Tibial artery (tissue), 4 donors: ENCODE measurements at regions not wholly inside any gene's neighbourhood (a gene's known extent, or its start where the extent isn't known, plus 50 kb on each side); places are given as distances from the start of the nearest gene placed in this dataset.

Experiments used
- DNase-seq, 2 donors: peaks; one replicate each; pipeline ENCODE4 v3.0.0-alpha.2; 2019
- H3K27ac ChIP-seq, 2 donors: fragments of 200-600 bp; sonication (generic) in 1 of 2; 1 replicate in 1 of 2; 2 replicates in 1 of 2; pipeline ENCODE4 v1.5.1; 2018 to 2019; ENCODE audit warnings: mild to moderate bottlenecking in 1 of 2
- H3K27me3 ChIP-seq, 2 donors: fragments of 200-600 bp; sonication (generic) in 1 of 2; one replicate each; pipeline versions ENCODE4 v1.5.1 to v1.6.0; 2016 to 2019
- H3K36me3 ChIP-seq, 3 donors: fragments of 200-600 bp; sonication (generic) in 2 of 3; one replicate each; pipeline ENCODE4 v1.5.1; 2016 to 2019; ENCODE audit warnings: mild to moderate bottlenecking in 2 of 3
- H3K4me1 ChIP-seq, 4 donors: fragments of 200-600 bp; sonication (generic) in 2 of 4; 1 replicate in 3 of 4; 2 replicates in 1 of 4; pipeline ENCODE4 v1.5.1; 2016 to 2019
- H3K4me3 ChIP-seq, 2 donors: fragments of 200-600 bp; sonication (generic) in 1 of 2; 1 replicate in 1 of 2; 2 replicates in 1 of 2; pipeline ENCODE4 v1.5.1; 2018 to 2019; ENCODE audit warnings: mild to moderate bottlenecking in 2 of 2
- H3K9me3 ChIP-seq, 3 donors: fragments of 200-600 bp; sonication (generic) in 1 of 3; one replicate each; pipeline ENCODE4 v1.5.1; 2016 to 2019
- intact Hi-C: fragments of 100-400 bp; cut with DNase I; formaldehyde crosslinking; loops from one replicate; pipeline ENCODE4 v1.15.0; 2023; ENCODE audit warnings: low total_unique reads
- TF ChIP-seq, protein P1 (sequence below), 2 experiments: fragments of 200-600 bp in 1 of 2; fragments of 450-650 bp in 1 of 2; IDR thresholded peaks; one replicate each; pipeline ENCODE4 v1.5.1; 2017 to 2019; ENCODE audit warnings: antibody characterized with exemption in 2 of 2, mild to moderate bottlenecking in 1 of 2, moderate library complexity in 1 of 2

DNA sequence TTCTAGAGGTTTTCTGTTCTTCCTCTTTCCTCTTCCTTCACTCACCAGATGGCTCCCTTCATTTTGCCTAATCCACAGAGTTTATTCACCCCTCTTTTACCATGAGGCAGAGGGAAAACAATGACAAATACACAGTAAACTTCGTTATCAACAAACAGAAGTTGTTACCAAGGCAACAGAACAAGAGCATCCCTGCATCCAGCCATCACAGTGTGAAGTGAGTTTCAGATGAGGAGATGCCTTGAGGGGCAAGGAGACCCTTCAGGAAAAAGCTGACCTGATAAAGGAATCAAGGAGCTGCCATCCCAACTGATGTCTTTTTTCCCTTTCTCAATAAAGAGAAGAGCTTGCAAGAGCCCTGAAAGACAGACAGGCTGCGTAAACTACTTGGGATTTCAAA, 195.3 kb downstream of the BRINP2 start:
- TF ChIP-seq, protein P1, sequence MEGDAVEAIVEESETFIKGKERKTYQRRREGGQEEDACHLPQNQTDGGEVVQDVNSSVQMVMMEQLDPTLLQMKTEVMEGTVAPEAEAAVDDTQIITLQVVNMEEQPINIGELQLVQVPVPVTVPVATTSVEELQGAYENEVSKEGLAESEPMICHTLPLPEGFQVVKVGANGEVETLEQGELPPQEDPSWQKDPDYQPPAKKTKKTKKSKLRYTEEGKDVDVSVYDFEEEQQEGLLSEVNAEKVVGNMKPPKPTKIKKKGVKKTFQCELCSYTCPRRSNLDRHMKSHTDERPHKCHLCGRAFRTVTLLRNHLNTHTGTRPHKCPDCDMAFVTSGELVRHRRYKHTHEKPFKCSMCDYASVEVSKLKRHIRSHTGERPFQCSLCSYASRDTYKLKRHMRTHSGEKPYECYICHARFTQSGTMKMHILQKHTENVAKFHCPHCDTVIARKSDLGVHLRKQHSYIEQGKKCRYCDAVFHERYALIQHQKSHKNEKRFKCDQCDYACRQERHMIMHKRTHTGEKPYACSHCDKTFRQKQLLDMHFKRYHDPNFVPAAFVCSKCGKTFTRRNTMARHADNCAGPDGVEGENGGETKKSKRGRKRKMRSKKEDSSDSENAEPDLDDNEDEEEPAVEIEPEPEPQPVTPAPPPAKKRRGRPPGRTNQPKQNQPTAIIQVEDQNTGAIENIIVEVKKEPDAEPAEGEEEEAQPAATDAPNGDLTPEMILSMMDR (IDR thresholded peaks at IDR 0.05) = no peak
- H3K36me3 ChIP-seq = no peaks in the 10 kb centered on the region
- H3K27ac ChIP-seq = no peak overlapping the region
- no peaks in the 10 kb centered on the region for H3K27me3 ChIP-seq
- no peak for DNase-seq
- no peak overlapping the region for H3K4me3 ChIP-seq
- no peaks in the 10 kb centered on the region for H3K9me3 ChIP-seq
- no peaks in the 10 kb centered on the region for H3K4me1 ChIP-seq
- intact Hi-C loops = no loop called here

DNA sequence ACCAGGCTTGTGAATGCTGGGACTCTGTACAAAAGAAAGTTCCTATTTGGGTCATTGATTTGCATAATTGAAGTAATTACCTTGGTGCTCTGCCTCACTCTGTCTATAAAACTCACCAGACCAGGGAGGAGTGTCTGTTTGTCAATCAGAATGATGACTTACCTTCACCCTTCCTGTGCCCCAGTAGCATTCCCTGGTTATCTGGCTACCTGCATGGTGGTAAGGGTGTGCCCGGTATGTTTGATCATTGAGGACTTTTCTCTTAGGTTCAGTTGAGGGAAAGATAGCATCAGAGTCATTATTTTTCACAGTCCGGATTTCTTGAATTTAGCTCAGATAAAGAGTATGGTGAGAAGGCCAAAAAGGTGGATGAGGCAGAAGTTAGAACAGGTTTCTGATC, 190.0 kb downstream of the BRINP2 start:
- intact Hi-C loops = no loop called here
- no peak for DNase-seq
- H3K36me3 ChIP-seq = no peaks in the 10 kb centered on the region
- H3K27ac ChIP-seq = no peak overlapping the region
- H3K27me3 ChIP-seq = no peaks in the 10 kb centered on the region
- H3K9me3 ChIP-seq = no peaks in the 10 kb centered on the region
- no peak overlapping the region for H3K4me3 ChIP-seq
- no peaks in the 10 kb centered on the region for H3K4me1 ChIP-seq
- TF ChIP-seq, protein P1 (IDR thresholded peaks at IDR 0.05) = no peak

DNA sequence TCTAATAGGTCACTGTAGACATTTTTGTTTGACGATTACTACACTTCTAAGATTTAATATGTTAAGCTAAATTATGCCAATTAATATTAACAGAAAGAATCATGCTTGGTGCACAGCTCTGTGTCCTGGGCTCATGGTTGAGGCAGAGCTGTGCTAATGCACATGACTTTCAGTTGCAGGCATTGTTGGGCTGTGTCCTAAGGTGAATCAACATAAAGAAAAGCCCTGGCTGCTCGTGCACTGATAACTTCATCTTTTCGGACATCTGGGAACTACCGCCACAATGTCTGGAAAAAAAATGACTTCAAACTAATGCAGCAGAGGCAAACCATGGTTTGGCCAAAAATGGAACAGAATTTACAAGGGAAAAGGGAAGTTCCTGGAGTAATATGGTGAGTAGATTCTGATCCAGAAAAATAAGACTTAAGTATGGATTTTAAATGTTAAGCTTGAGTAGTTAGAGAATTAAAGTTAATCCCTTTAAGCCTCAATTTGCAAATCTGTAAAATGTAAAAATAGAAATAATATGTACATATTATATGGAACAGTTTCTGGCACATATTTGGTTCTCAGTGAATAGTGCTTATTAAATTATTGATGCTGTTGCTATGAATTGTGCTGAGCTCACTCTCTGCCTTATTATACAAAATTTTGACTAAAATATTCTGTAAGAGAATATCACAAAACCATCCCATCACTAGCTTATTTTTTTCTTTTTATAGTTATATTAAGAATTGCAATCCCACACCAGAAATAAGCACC, 186.1 kb downstream of the BRINP2 start:
- intact Hi-C loops = no loop called here
- H3K27me3 ChIP-seq = no peaks in the 10 kb centered on the region
- H3K27ac ChIP-seq = no peak overlapping the region
- no peaks in the 10 kb centered on the region for H3K9me3 ChIP-seq
- TF ChIP-seq, protein P1 (IDR thresholded peaks at IDR 0.05) = no peak
- no peak for DNase-seq
- no peak overlapping the region for H3K4me3 ChIP-seq
- no peaks in the 10 kb centered on the region for H3K4me1 ChIP-seq
- no peaks in the 10 kb centered on the region for H3K36me3 ChIP-seq

DNA sequence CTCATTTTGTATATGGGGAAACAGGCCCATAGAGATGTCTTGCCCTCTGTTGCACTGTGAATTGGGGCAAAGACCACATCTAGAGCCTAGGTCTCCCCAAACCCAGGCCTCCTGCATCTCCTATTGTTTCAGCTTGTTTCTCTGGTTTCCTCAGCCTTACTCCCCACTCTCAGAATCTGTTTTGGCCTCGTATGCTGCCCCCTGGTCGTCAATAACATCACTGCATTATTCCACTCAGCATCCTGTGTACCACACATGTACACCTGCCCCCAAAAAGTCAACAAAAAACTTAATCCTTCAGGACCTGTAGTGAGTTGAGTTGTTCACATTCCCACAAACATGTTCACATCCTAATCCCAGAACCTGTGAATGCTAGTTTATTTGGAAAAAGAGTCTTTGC, 184.8 kb downstream of the BRINP2 start:
- H3K27me3 ChIP-seq = peaks cover 0 to 3% of the 10 kb centered on the region in 2 donors
- intact Hi-C loops = no loop called here
- TF ChIP-seq, protein P1 (IDR thresholded peaks at IDR 0.05) = peak in 1 of 2 experiments; percentile 21
- H3K27ac ChIP-seq = no peak overlapping the region
- H3K9me3 ChIP-seq = no peaks in the 10 kb centered on the region
- no peak for DNase-seq
- H3K4me3 ChIP-seq = no peak overlapping the region
- no peaks in the 10 kb centered on the region for H3K36me3 ChIP-seq
- no peaks in the 10 kb centered on the region for H3K4me1 ChIP-seq

DNA sequence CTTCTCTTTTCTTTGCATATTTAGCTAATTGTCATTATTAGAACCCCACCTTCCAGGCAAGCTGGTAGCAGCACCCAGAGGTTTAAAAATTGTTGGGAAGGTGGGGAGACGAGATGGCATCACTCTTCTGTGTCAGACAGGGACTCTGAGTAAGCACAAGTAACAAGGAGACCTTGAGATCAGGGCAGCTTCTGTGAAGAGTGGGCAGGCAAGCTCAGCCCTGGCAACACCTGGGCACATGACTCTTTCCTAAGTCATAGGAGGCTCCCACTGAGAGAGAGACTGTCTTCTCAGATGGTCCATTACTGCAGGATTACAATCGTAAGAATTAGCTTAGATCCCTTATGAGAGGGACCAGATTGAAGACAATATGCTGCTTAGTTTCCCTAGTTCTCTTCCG, 183.5 kb downstream of the BRINP2 start:
- no peak overlapping the region for H3K27ac ChIP-seq
- intact Hi-C loops = no loop called here
- H3K4me1 ChIP-seq = no peaks in the 10 kb centered on the region
- H3K27me3 ChIP-seq = peaks cover 0 to 3% of the 10 kb centered on the region in 2 donors
- H3K9me3 ChIP-seq = no peaks in the 10 kb centered on the region
- no peak overlapping the region for H3K4me3 ChIP-seq
- H3K36me3 ChIP-seq = no peaks in the 10 kb centered on the region
- TF ChIP-seq, protein P1 (IDR thresholded peaks at IDR 0.05) = no peak
- no peak for DNase-seq
